ENCODE measurements at regions not wholly inside any gene's neighbourhood (a gene's known extent, or its start where the extent isn't known, plus 50 kb on each side); places are given as distances from the start of the nearest gene placed in this dataset.

GRCh38 chr20:7355051-7355450 lies 585.2 kb downstream of the HAO1 start:
- Mint-ChIP-seq H3K4me1 (no peaks in the 10 kb centered on the region), H3K36me3 (peaks cover 6% of the 10 kb centered on the region), H3K27ac (no peak overlapping the region), H3K9me3 (peaks cover 4 to 7% of the 10 kb centered on the region in 2 donors), H3K4me3 (no peak overlapping the region), H3K27me3 (ENCODE audit: low read depth in 2 of 2) (no peaks in the 10 kb centered on the region)
- Histone ChIP-seq H3K36me3 (ENCODE audit: control insufficient read depth, insufficient read depth, low read length) (no peaks in the 10 kb centered on the region), H3K27me3 (ENCODE audit: control insufficient read depth, insufficient read depth, low read length) (no peaks in the 10 kb centered on the region), H3K4me1 (ENCODE audit: control insufficient read depth, insufficient read depth, low read length) (no peaks in the 10 kb centered on the region), H3K9me3 (ENCODE audit: control insufficient read depth, insufficient read depth, low read length) (no peaks in the 10 kb centered on the region), H3K4me3 (ENCODE audit: low read length) (no peak overlapping the region), H3K27ac (ENCODE audit: low read length) (no peak overlapping the region)
- intact Hi-C loops (cut with micrococcal nuclease), result no loop called here
- no CpG with 5 or more reads among the region's 2 CpGs for WGBS (ENCODE audit: insufficient coverage)
- TF ChIP-seq CTCF (IDR thresholded peaks at IDR 0.05), result no peak
- DNase-seq, result no peak
- no peak for ATAC-seq

GRCh38 chr20:7358670-7359069 lies 581.6 kb downstream of the HAO1 start:
- Histone ChIP-seq H3K4me3 (ENCODE audit: low read length) (no peak overlapping the region), H3K4me1 (ENCODE audit: control insufficient read depth, insufficient read depth, low read length) (no peaks in the 10 kb centered on the region), H3K36me3 (ENCODE audit: control insufficient read depth, insufficient read depth, low read length) (no peaks in the 10 kb centered on the region), H3K9me3 (ENCODE audit: control insufficient read depth, insufficient read depth, low read length) (no peaks in the 10 kb centered on the region), H3K27ac (ENCODE audit: low read length) (no peak overlapping the region), H3K27me3 (ENCODE audit: control insufficient read depth, insufficient read depth, low read length) (no peaks in the 10 kb centered on the region)
- no peaks in the 10 kb centered on the region for H3K27me3 Mint-ChIP-seq (ENCODE audit: low read depth in 2 of 2)
- no peaks in the 10 kb centered on the region for H3K4me1 Mint-ChIP-seq
- WGBS (ENCODE audit: insufficient coverage), result 56% methylated on average over 1 of the region's 1 CpG
- H3K27ac Mint-ChIP-seq, result no peak overlapping the region
- peaks cover under 1 to 4% of the 10 kb centered on the region in 2 donors for H3K9me3 Mint-ChIP-seq
- DNase-seq (no peak), ATAC-seq (no peak)
- intact Hi-C loops (cut with micrococcal nuclease), result no loop called here
- peaks cover 6% of the 10 kb centered on the region for H3K36me3 Mint-ChIP-seq
- TF ChIP-seq CTCF (IDR thresholded peaks at IDR 0.05), result no peak
- no peak overlapping the region for H3K4me3 Mint-ChIP-seq

DNA sequence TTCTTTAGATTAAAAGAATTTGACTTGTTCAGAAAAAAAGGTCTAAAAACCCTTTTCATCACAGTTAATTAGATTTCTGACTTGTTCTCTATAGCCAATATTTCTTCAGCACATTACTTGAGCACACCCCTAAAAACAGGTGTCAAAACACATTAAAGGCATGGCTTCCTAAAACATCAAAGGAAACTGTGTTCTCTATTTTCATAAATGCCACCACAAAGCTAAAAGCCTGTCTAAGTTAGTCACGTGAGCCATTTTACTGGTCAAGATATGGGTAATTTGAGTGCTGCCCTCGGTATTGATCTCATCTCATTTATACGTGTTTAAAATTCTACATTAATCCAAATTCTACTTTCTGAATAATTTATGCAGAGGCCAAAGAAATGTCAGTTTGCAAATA lies 580.5 kb downstream of the HAO1 start:
- H3K36me3 ChIP-seq (ENCODE audit: control insufficient read depth, insufficient read depth, low read length), result no peaks in the 10 kb centered on the region
- H3K9me3 ChIP-seq (ENCODE audit: control insufficient read depth, insufficient read depth, low read length), result no peaks in the 10 kb centered on the region
- peaks cover 3 to 9% of the 10 kb centered on the region in 2 donors for H3K9me3 Mint-ChIP-seq
- H3K4me1 Mint-ChIP-seq, result no peaks in the 10 kb centered on the region
- DNase-seq (no peak), ATAC-seq (no peak)
- WGBS (ENCODE audit: insufficient coverage), result 79% methylated on average over 3 of the region's 3 CpGs
- peaks cover 6% of the 10 kb centered on the region for H3K36me3 Mint-ChIP-seq
- no peak for TF ChIP-seq CTCF (IDR thresholded peaks at IDR 0.05)
- H3K4me3 ChIP-seq (ENCODE audit: low read length), result no peak overlapping the region
- no peaks in the 10 kb centered on the region for H3K27me3 ChIP-seq (ENCODE audit: control insufficient read depth, insufficient read depth, low read length)
- H3K4me3 Mint-ChIP-seq, result no peak overlapping the region
- H3K27ac Mint-ChIP-seq, result no peak overlapping the region
- intact Hi-C loops (cut with micrococcal nuclease), result no loop called here
- H3K27ac ChIP-seq (ENCODE audit: low read length), result no peak overlapping the region
- H3K27me3 Mint-ChIP-seq (ENCODE audit: low read depth in 2 of 2), result no peaks in the 10 kb centered on the region
- no peaks in the 10 kb centered on the region for H3K4me1 ChIP-seq (ENCODE audit: control insufficient read depth, insufficient read depth, low read length)

- no peak overlapping the region for H3K27ac ChIP-seq (ENCODE audit: low read length)
- peaks cover 3 to 11% of the 10 kb centered on the region in 2 donors for H3K9me3 Mint-ChIP-seq
- H3K4me3 ChIP-seq (ENCODE audit: low read length), result no peak overlapping the region
- no peak overlapping the region for H3K27ac Mint-ChIP-seq
- no peaks in the 10 kb centered on the region for H3K36me3 ChIP-seq (ENCODE audit: control insufficient read depth, insufficient read depth, low read length)
- peaks cover 6% of the 10 kb centered on the region for H3K36me3 Mint-ChIP-seq
- 71% methylated on average over 1 of the region's 3 CpGs for WGBS (ENCODE audit: insufficient coverage)
- DNase-seq, result no peak
- H3K27me3 ChIP-seq (ENCODE audit: control insufficient read depth, insufficient read depth, low read length), result no peaks in the 10 kb centered on the region
- TF ChIP-seq CTCF (IDR thresholded peaks at IDR 0.05), result no peak
- no peaks in the 10 kb centered on the region for H3K4me1 Mint-ChIP-seq
- ATAC-seq, result no peak
- H3K4me3 Mint-ChIP-seq, result no peak overlapping the region
- intact Hi-C loops (cut with micrococcal nuclease), result no loop called here
- H3K4me1 ChIP-seq (ENCODE audit: control insufficient read depth, insufficient read depth, low read length), result no peaks in the 10 kb centered on the region
- H3K9me3 ChIP-seq (ENCODE audit: control insufficient read depth, insufficient read depth, low read length), result peaks cover 2% of the 10 kb centered on the region
- no peaks in the 10 kb centered on the region for H3K27me3 Mint-ChIP-seq (ENCODE audit: low read depth in 2 of 2)
Observed at GRCh38 chr20:7361321-7361720, 578.9 kb downstream of the HAO1 start.

Data from natural killer cell (primary cell).